ENCODE measurements at regions not wholly inside any gene's neighbourhood (a gene's known extent, or its start where the extent isn't known, plus 50 kb on each side); places are given as distances from the start of the nearest gene placed in this dataset.

- TF ChIP-seq ZNF462 (CRISPR knock-in tag; IDR thresholded peaks at IDR 0.05), result no peak
- TF ChIP-seq, protein P1, sequence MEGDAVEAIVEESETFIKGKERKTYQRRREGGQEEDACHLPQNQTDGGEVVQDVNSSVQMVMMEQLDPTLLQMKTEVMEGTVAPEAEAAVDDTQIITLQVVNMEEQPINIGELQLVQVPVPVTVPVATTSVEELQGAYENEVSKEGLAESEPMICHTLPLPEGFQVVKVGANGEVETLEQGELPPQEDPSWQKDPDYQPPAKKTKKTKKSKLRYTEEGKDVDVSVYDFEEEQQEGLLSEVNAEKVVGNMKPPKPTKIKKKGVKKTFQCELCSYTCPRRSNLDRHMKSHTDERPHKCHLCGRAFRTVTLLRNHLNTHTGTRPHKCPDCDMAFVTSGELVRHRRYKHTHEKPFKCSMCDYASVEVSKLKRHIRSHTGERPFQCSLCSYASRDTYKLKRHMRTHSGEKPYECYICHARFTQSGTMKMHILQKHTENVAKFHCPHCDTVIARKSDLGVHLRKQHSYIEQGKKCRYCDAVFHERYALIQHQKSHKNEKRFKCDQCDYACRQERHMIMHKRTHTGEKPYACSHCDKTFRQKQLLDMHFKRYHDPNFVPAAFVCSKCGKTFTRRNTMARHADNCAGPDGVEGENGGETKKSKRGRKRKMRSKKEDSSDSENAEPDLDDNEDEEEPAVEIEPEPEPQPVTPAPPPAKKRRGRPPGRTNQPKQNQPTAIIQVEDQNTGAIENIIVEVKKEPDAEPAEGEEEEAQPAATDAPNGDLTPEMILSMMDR (conservative IDR thresholded peaks at IDR 0.05; ENCODE audit: low read depth in 2 of 2), result no peak
These were observed 272.0 kb downstream of the MAN2A1 start (continued) for GRCh38 chr5:109961751-109962150.

DNA sequence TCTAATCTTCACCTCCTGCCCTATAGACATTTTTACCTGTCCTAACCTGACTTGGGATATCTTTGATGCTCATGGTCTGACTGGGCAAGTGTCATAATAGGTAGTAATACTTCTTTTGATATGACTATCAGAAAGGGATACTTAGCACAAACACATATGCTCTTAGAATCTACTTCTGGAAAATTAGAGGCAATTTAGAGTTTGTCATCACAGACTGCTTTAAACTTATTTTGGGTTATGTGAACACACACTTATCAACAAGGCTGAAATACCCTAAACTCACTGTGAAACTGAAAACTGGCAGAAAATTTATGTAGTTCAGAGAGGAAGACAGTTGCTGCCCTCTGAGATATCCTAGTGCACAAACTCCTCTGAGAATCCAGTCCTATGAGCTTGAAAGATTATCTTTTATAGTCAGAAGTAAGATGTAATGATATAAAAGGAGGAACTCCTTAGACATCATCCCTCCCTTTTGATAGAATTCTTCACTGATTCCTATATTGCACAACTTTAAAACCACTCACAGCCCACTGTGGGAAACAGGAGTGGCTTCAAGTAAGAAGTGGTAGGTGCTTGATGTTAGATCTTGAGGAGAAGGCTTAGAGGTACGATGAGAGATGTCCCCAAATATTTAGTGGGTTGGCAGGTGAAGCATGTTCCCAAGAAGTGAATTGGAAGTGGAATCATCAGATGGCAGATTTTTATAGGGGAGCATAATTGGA is 273.3 kb downstream of the MAN2A1 start:
- Histone ChIP-seq H3K4me2 (no peak overlapping the region), H3F3A (replicated peaks; ENCODE audit: low read depth) (no peaks in the 10 kb centered on the region), H3K79me2 (replicated peaks; ENCODE audit: insufficient read depth) (no peaks in the 10 kb centered on the region), H3K4me1 (ENCODE audit: insufficient read depth) (no peaks in the 10 kb centered on the region), H3K27ac (ENCODE audit: low read depth) (no peak overlapping the region), H3K36me3 (ENCODE audit: insufficient read depth) (no peaks in the 10 kb centered on the region), H2AFZ (no peak overlapping the region), H4K20me1 (replicated peaks; ENCODE audit: insufficient read depth) (no peaks in the 10 kb centered on the region), H3K27me3 (ENCODE audit: insufficient read depth) (no peaks in the 10 kb centered on the region), H3K9me2 (ENCODE audit: insufficient read depth) (no peaks in the 10 kb centered on the region; the same call in 1 of the 2 replicates), H3K4me3 (no peak overlapping the region)
- Mint-ChIP-seq H3K9me3 (no peaks in the 10 kb centered on the region), H3K36me3 (ENCODE audit: low read depth) (no peaks in the 10 kb centered on the region), H3K27ac (no peak overlapping the region), H3K4me1 (0 out of 3 replicates have a peak, but pooled peaks cover 4% of the 10 kb centered on the region), H3K27me3 (ENCODE audit: insufficient read depth, low read depth, poor library complexity) (no peaks in the 10 kb centered on the region), H3K4me3 (no peak overlapping the region)
- no peak for DNase-seq (ENCODE audit: low spot score)
- ATAC-seq, result no peak
- TF ChIP-seq ZNF462 (CRISPR knock-in tag; IDR thresholded peaks at IDR 0.05) (no peak), POLR2AphosphoS5 (IDR thresholded peaks at IDR 0.05; ENCODE audit: low read depth) (no peak)

All from GM23338 (cell line).